ENCODE measurements at regions not wholly inside any gene's neighbourhood (a gene's known extent, or its start where the extent isn't known, plus 50 kb on each side); places are given as distances from the start of the nearest gene placed in this dataset.
"Not testable (repeated sequence)": the region's sequence is repeated elsewhere in the genome, so short reads cannot be mapped to it uniquely, and the experiment has no call there.

GRCh38 chr11:13614918-13615317 is 53.5 kb upstream of the FAR1 start:
- not testable (repeated sequence) for ATAC-seq (ENCODE audit: insufficient read depth, low FRiP score); H3K9ac ChIP-seq (ENCODE audit: insufficient read depth in 1 of 2, low read length in 2 of 2); H3K27me3 ChIP-seq (ENCODE audit: control insufficient read depth in 3 of 3, insufficient read depth in 3 of 3, low read length in 2 of 3); H3K4me1 ChIP-seq (ENCODE audit: control insufficient read depth in 5 of 5, insufficient read depth in 5 of 5, low read length in 5 of 5); DNase-seq; H3K27ac ChIP-seq (ENCODE audit: low read depth in 1 of 2, low read length in 1 of 2); H3K36me3 ChIP-seq (ENCODE audit: control insufficient read depth in 4 of 4, insufficient read depth in 4 of 4, low read length in 4 of 4); H3K4me3 ChIP-seq
- H3K9me3 ChIP-seq (ENCODE audit: control insufficient read depth in 4 of 4, insufficient read depth in 3 of 4, low read length in 3 of 4): peaks cover 0 to 13% (median under 1%) of the 10 kb centered on the region in 4 donors

GRCh38 chr11:13608656-13609055 is 59.8 kb upstream of the FAR1 start:
- H3K4me1 ChIP-seq (ENCODE audit: control insufficient read depth in 5 of 5, insufficient read depth in 5 of 5, low read length in 5 of 5): no peaks in the 10 kb centered on the region
- no peak overlapping the region for H3K4me3 ChIP-seq
- TF ChIP-seq, protein P1, sequence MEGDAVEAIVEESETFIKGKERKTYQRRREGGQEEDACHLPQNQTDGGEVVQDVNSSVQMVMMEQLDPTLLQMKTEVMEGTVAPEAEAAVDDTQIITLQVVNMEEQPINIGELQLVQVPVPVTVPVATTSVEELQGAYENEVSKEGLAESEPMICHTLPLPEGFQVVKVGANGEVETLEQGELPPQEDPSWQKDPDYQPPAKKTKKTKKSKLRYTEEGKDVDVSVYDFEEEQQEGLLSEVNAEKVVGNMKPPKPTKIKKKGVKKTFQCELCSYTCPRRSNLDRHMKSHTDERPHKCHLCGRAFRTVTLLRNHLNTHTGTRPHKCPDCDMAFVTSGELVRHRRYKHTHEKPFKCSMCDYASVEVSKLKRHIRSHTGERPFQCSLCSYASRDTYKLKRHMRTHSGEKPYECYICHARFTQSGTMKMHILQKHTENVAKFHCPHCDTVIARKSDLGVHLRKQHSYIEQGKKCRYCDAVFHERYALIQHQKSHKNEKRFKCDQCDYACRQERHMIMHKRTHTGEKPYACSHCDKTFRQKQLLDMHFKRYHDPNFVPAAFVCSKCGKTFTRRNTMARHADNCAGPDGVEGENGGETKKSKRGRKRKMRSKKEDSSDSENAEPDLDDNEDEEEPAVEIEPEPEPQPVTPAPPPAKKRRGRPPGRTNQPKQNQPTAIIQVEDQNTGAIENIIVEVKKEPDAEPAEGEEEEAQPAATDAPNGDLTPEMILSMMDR (IDR thresholded peaks at IDR 0.05; ENCODE audit: control extremely low read depth, extremely low read depth): no peak
- no peak overlapping the region for H3K9ac ChIP-seq (ENCODE audit: insufficient read depth in 1 of 2, low read length in 2 of 2)
- H3K27me3 ChIP-seq (ENCODE audit: control insufficient read depth in 3 of 3, insufficient read depth in 3 of 3, low read length in 2 of 3): no peaks in the 10 kb centered on the region
- no peaks in the 10 kb centered on the region for H3K9me3 ChIP-seq (ENCODE audit: control insufficient read depth in 4 of 4, insufficient read depth in 3 of 4, low read length in 3 of 4)
- no peaks in the 10 kb centered on the region for H3K36me3 ChIP-seq (ENCODE audit: control insufficient read depth in 4 of 4, insufficient read depth in 4 of 4, low read length in 4 of 4)
- DNase-seq (peak in 2 of 3 donors; percentile 69 to 70), ATAC-seq (ENCODE audit: insufficient read depth, low FRiP score) (no peak)
- WGBS, 2 donors: 60 to 69% methylated on average over 2 of the region's 2 CpGs
- H3K27ac ChIP-seq (ENCODE audit: low read depth in 1 of 2, low read length in 1 of 2): no peak overlapping the region

GRCh38 chr11:13606701-13607100 is 61.8 kb upstream of the FAR1 start:
- ATAC-seq (ENCODE audit: insufficient read depth, low FRiP score) (no peak), DNase-seq (peak in 2 of 3 donors; percentile 5 to 14)
- TF ChIP-seq, protein P1 (IDR thresholded peaks at IDR 0.05; ENCODE audit: control extremely low read depth, extremely low read depth): no peak
- H3K4me3 ChIP-seq: no peak overlapping the region
- H3K9ac ChIP-seq (ENCODE audit: insufficient read depth in 1 of 2, low read length in 2 of 2): no peak overlapping the region
- no peak overlapping the region for H3K27ac ChIP-seq (ENCODE audit: low read depth in 1 of 2, low read length in 1 of 2)
- no peaks in the 10 kb centered on the region for H3K4me1 ChIP-seq (ENCODE audit: control insufficient read depth in 5 of 5, insufficient read depth in 5 of 5, low read length in 5 of 5)
- no peaks in the 10 kb centered on the region for H3K9me3 ChIP-seq (ENCODE audit: control insufficient read depth in 4 of 4, insufficient read depth in 3 of 4, low read length in 3 of 4)
- H3K36me3 ChIP-seq (ENCODE audit: control insufficient read depth in 4 of 4, insufficient read depth in 4 of 4, low read length in 4 of 4): no peaks in the 10 kb centered on the region
- no peaks in the 10 kb centered on the region for H3K27me3 ChIP-seq (ENCODE audit: control insufficient read depth in 3 of 3, insufficient read depth in 3 of 3, low read length in 2 of 3)
- WGBS, 2 donors: 48 to 53% methylated on average over 2 of the region's 2 CpGs

- Histone ChIP-seq H3K27ac (ENCODE audit: low read depth in 1 of 2, low read length in 1 of 2) (no peak overlapping the region), H3K9ac (ENCODE audit: insufficient read depth in 1 of 2, low read length in 2 of 2) (no peak overlapping the region), H3K36me3 (ENCODE audit: control insufficient read depth in 4 of 4, insufficient read depth in 4 of 4, low read length in 4 of 4) (no peaks in the 10 kb centered on the region), H3K27me3 (ENCODE audit: control insufficient read depth in 3 of 3, insufficient read depth in 3 of 3, low read length in 2 of 3) (no peaks in the 10 kb centered on the region), H3K4me3 (no peak overlapping the region), H3K4me1 (ENCODE audit: control insufficient read depth in 5 of 5, insufficient read depth in 5 of 5, low read length in 5 of 5) (no peaks in the 10 kb centered on the region), H3K9me3 (ENCODE audit: control insufficient read depth in 4 of 4, insufficient read depth in 3 of 4, low read length in 3 of 4) (no peaks in the 10 kb centered on the region)
- no peak for ATAC-seq (ENCODE audit: insufficient read depth, low FRiP score)
- TF ChIP-seq, protein P1 (IDR thresholded peaks at IDR 0.05; ENCODE audit: control extremely low read depth, extremely low read depth): no peak
- 73 to 76% methylated on average over 1 of the region's 1 CpG for WGBS, 2 donors
- no peak for DNase-seq
Observed at GRCh38 chr11:13603661-13604060, 64.8 kb upstream of the FAR1 start.

Measured in lung (tissue), 11 donors.